ENCODE measurements at regions not wholly inside any gene's neighbourhood (a gene's known extent, or its start where the extent isn't known, plus 50 kb on each side); places are given as distances from the start of the nearest gene placed in this dataset.

GRCh38 chr12:79534029-79534867 lies 156.5 kb downstream of the PAWR start:
- DNase-seq: no peak

DNA sequence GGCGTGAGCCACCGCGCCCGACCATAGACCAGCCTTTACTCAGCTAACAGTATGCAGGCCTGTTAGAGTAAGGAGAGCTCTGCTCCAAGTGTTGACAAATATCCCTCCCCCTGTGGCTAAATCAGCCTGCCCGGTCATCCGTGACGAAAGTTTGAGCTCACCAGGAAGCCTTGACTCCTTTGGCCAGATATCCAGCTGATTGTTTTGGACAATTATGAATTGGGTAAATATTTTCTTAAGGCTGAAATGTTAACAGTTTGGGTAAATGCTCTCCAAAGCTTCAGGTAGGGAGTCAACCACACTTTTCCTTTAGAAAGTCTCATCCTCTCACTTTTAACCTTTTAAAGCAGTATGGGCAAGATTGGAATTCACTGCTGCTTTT lies 157.9 kb downstream of the PAWR start:
- DNase-seq: no peak

- no peak for DNase-seq
Measured at GRCh38 chr12:79531518-79531917, 159.2 kb downstream of the PAWR start.

DNA sequence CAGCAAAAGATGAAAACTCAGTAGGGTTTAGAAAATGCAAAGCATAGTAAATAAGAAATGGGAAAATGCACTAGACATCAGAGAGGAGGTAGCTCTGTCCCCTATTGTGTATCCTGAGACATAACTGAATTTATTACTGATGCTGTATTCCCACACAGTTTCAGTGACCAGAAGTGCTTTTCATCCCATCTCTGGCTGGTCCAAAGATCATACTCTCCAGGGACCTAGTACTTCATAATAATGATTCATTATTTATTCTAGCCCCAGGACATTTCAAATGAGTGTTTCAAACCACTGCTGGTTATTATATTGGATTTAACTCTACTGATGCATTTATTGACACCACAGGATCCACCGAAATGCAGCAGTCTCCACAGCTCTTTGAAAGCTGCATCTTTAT lies 163.3 kb downstream of the PAWR start:
- no peak for DNase-seq

DNA sequence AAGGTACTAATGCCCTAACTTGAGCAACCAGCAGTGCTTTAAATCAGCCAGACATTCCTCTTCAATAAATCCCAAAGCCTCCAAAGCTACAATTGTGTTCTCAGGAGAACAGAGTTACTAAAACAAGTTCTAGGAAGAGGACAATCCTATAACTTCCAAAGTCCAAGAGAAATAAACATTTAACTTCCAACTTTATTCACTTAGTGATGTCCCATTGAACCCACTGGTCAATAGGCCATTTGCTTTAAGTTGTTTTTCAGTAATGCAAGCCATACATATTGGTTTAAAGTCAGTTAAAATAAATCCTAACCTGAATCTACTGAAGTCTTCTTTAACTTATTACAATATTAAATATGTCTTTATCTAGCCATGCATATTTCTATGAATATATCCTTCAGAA lies 165.4 kb downstream of the PAWR start:
- DNase-seq: no peak

DNA sequence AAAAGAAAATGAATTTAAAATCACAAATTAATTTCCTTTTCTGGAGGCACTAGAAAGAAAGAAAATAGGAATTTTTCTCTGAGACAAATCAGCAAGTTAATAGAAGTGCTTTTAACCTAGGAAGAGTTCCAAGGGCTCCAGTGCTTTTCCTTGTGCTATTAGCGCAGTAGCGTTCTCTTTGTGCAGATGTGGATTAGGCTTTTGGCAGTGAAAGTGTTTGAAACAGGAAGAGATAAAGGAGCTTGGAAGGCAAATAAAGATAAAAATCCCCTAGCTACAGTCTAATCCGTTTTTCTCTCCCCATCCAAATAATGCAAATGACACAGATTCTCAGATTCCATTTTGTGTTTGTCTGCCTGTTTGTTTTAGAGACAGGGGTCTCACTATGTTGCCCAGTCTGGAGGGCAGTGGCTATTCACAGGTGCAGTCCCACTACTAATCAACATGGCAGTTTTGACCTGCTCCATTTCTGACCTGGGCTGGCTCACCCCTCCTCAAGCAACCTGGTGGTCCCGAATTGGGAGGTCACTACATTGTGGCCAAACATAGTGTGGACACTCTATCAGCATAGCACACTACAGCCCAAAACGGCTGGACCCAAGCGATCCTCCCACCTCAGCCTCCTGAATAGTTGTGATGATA lies 166.1 kb downstream of the PAWR start:
- DNase-seq: no peak

GRCh38 chr12:79522989-79523386 lies 167.8 kb downstream of the PAWR start:
- no peak for DNase-seq

GRCh38 chr12:79522257-79522988 lies 168.3 kb downstream of the PAWR start:
- peak in 2 of 58 donors; percentile 1 to 7 for DNase-seq

DNA sequence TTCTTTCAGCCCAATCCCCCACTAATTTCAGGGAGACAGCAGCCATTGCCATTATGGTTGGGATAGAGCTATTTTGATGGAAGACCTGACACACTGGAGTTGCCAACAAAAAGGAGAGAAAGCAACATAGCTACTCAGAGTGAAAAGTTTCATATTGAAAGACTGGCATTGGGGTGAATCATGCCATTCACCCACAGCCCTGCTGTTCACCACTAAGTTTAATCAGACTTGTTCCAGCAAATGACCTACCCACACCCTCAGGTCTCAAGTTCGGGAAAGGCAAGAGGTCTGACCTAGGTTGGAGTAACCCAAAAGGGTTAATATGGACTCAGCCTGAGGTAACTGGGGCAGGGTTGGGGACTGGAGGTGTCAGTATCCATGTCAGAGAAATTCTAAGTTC lies 169.2 kb downstream of the PAWR start:
- DNase-seq: no peak

GRCh38 chr12:79517363-79517762 lies 173.4 kb downstream of the PAWR start:
- no peak for DNase-seq

DNA sequence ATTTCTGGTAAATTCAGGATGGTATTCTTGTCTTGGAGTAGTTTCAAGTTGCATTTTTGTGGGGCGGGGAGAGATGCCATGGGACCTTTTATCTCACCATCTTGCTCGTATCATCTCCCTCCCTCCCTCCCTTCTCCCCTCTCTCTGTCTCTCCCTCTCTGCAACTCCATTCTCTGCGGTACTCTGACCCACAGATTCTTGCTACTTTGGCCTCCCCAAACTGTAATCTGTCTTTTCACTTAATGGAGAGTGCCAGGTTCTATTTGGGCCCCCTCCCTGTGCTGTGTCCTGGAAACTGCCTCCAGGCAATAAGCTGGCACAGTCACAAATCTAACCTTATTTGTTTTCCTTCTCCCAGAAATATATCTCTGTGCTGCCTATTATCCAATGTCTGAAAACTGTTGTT lies 175.2 kb downstream of the PAWR start:
- DNase-seq: no peak

DNA sequence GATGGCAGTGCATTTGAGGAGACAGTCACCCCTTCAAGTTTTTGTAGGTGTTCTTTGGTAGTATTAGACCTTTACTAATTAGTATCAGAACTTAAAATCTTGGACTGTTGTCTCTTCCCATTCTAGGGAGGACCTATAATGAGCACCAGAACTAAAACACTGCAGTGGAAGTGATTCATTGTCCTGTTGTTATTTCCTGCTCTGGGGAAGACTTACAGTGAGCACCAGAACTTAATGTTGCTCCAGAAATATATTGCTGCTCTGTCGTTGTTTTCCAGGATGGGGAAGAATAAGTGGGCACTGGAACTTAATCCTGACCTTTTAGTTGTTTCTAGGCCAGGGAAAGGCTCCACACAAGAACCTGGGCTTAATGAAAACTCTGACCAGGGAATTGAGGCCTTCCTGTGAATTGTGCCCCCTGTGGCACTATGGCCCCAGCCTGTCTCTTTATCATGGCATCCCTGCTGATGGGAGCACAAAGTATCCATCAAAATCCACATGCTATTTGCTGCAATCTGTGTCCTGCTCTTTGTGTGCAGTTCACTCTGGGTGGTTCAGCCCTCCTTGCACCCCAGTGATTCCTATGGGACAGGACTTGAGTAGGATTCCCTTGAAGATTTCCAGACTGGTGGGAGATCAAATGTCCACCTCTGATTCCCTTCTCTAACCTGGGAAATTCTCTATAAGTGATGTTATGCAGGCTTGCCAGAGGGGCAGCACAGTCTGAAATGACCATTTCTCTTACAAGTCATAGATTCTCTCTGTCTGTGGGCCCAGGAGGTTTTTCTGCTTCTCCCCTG lies 175.8 kb downstream of the PAWR start:
- DNase-seq: no peak

- no peak for DNase-seq
Measured at GRCh38 chr12:79512068-79512467, 178.7 kb downstream of the PAWR start.

GRCh38 chr12:79508622-79509021 lies 182.1 kb downstream of the PAWR start:
- DNase-seq: no peak
